GM12878 (cell line): ENCODE measurements at regions not wholly inside any gene's neighbourhood (a gene's known extent, or its start where the extent isn't known, plus 50 kb on each side); places are given as distances from the start of the nearest gene placed in this dataset.
A peak's percentile ranks its signal among the peaks of the same experiment; 100 is the strongest.

Experiments used
- ATAC-seq: fragments of 200-7000 bp; cut with Tn5 transposase; 3 replicates; pipeline ENCODE4 v1.9.1; 2020; ENCODE audit warnings: mild to moderate bottlenecking, moderate library complexity
- BruUV-seq: library from RNA; stranded (reverse); fragments of 400-500 nt; replicated peaks from 2 replicates; lab custom pipeline; 2021; lab: Mats Ljungman, UMichigan
- CTCF ChIA-PET: fragments of 300-600 bp; sonication (Branson Sonifier 250); formaldehyde crosslinking; extraction: SDS; loops from one replicate; lab custom pipeline; 2021; ENCODE audit warnings: inconsistent platforms; lab: Yijun Ruan, JAX
- POLR2A ChIA-PET: fragments of 350-600 bp; formaldehyde crosslinking; extraction: SDS; loops from one replicate; lab custom pipeline; 2021; ENCODE audit warnings: inconsistent platforms; lab: Charles Lee
- RAD21 ChIA-PET: fragments of 300-600 bp; sonication (Branson Sonifier 250); formaldehyde crosslinking; loops from one replicate; lab custom pipeline; 2023; ENCODE audit warnings: antibody characterized with exemption; ENCODE audit not compliant: unreplicated experiment; lab: Charles Lee
- SMC1A ChIA-PET: fragments of 300-600 bp; sonication (Branson Sonifier 250); formaldehyde crosslinking; loops from one replicate; lab custom pipeline; 2023; ENCODE audit not compliant: unreplicated experiment, uncharacterized antibody; lab: Charles Lee
- DNase-seq: peaks from one replicate; pipeline ENCODE4 v3.0.0-alpha.2; 2011; ENCODE audit warnings: low read depth, low spot score
- FAIRE-seq: peaks from 3 replicates; lab custom pipeline; 2011; peaks lifted over from hg19 to GRCh38; lab: Jason Lieb, UNC
- H2AFZ ChIP-seq: 2 replicates; pipeline ENCODE4 v1.6.0; 2011; ENCODE audit warnings: low read depth, low read length, control low read depth; ENCODE audit not compliant: control insufficient read depth
- H3K27ac ChIP-seq: 2 replicates; pipeline ENCODE4 v1.5.1; 2011; ENCODE audit warnings: control low read depth; ENCODE audit not compliant: control insufficient read depth, insufficient read depth
- H3K27me3 ChIP-seq, 2 experiments: replicated peaks in 1 of 2; 2 replicates each; pipeline versions ENCODE4 v1.6.0 to v1.6.1; 2011; ENCODE audit warnings: low read length in 1 of 2; ENCODE audit not compliant: control insufficient read depth in 2 of 2, insufficient read depth in 2 of 2
- H3K36me3 ChIP-seq, 2 experiments: 2 replicates each; pipeline ENCODE4 v1.5.1; 2011; ENCODE audit warnings: low read length in 1 of 2; ENCODE audit not compliant: control insufficient read depth in 2 of 2, insufficient read depth in 2 of 2
- H3K4me1 ChIP-seq: 2 replicates; pipeline ENCODE4 v1.6.1; 2011; ENCODE audit warnings: mild to moderate bottlenecking, low read length, moderate library complexity, mixed read lengths; ENCODE audit not compliant: control insufficient read depth, insufficient read depth
- H3K4me2 ChIP-seq: 2 replicates; pipeline ENCODE4 v1.6.0; 2011; ENCODE audit warnings: control low read depth; ENCODE audit not compliant: control insufficient read depth, insufficient read depth
- H3K4me3 ChIP-seq: fragments of 200-600 bp; sonication (generic); 2 replicates; pipeline ENCODE4 v1.5.1; 2016
- H3K79me2 ChIP-seq: 2 replicates; pipeline ENCODE4 v1.6.0; 2011; ENCODE audit warnings: low read length; ENCODE audit not compliant: control insufficient read depth, insufficient read depth
- H3K9ac ChIP-seq: 2 replicates; pipeline ENCODE4 v1.8.0; 2011; ENCODE audit warnings: low read length, control low read depth, mixed read lengths; ENCODE audit not compliant: control insufficient read depth, insufficient read depth
- H3K9me3 ChIP-seq: replicated peaks from 3 replicates; pipeline ENCODE4 v1.5.1; 2011; ENCODE audit warnings: mild to moderate bottlenecking, low read length; ENCODE audit not compliant: control insufficient read depth, insufficient read depth
- H4K20me1 ChIP-seq: 2 replicates; pipeline ENCODE4 v1.6.0; 2011; ENCODE audit not compliant: control insufficient read depth, insufficient read depth
- BMI1 ChIP-seq: fragments of 450-650 bp; IDR thresholded peaks from 2 replicates; pipeline ENCODE4 v1.6.1; 2016; ENCODE audit warnings: mild to moderate bottlenecking, moderate library complexity, borderline replicate concordance
- CBX3 ChIP-seq: fragments of 200-600 bp; sonication (generic); IDR thresholded peaks from 2 replicates; pipeline ENCODE4 v1.6.1; 2016; ENCODE audit warnings: low read depth, borderline replicate concordance
- CBX5 ChIP-seq: sonication (generic); IDR thresholded peaks from 2 replicates; pipeline ENCODE4 v1.6.1; 2016; ENCODE audit warnings: low read depth, moderate library complexity, mild to moderate bottlenecking, inconsistent platforms
- CEBPB ChIP-seq, 2 experiments: fragments of 150-350 bp in 1 of 2; IDR thresholded peaks; 2 replicates each; pipeline ENCODE4 v1.6.1; 2012 to 2014; ENCODE audit warnings: low read depth in 2 of 2, low read length in 2 of 2, borderline replicate concordance in 1 of 2, inconsistent platforms in 1 of 2
- FOXK2 ChIP-seq: fragments of 450-650 bp; IDR thresholded peaks from 2 replicates; pipeline ENCODE4 v1.6.1; 2017; ENCODE audit warnings: mild to moderate bottlenecking, moderate library complexity
- HDAC2 ChIP-seq: fragments of 200-600 bp; sonication (generic); IDR thresholded peaks from 2 replicates; pipeline ENCODE4 v1.6.1; 2017
- MTA2 ChIP-seq: fragments of 450-650 bp; IDR thresholded peaks from 2 replicates; pipeline ENCODE4 v1.6.1; 2016; ENCODE audit warnings: low read depth, mild to moderate bottlenecking, moderate library complexity
- MYC ChIP-seq: IDR thresholded peaks from 2 replicates; pipeline ENCODE4 v1.6.1; 2011; ENCODE audit warnings: mild to moderate bottlenecking, low read length, moderate library complexity, inconsistent platforms; ENCODE audit not compliant: insufficient read depth, insufficient replicate concordance, insufficient read length, severe bottlenecking
- NFYB ChIP-seq: IDR thresholded peaks from 2 replicates; pipeline ENCODE4 v1.6.1; 2011; ENCODE audit warnings: low read depth, mild to moderate bottlenecking, low read length, improper control_type of control experiment, moderate library complexity; ENCODE audit not compliant: insufficient read depth
- NR2F1 ChIP-seq: fragments of 450-650 bp; conservative IDR thresholded peaks from 2 replicates; pipeline ENCODE4 v1.6.1; 2017; ENCODE audit warnings: mild to moderate bottlenecking
- PAX8 ChIP-seq: fragments of 450-650 bp; IDR thresholded peaks from 2 replicates; pipeline ENCODE4 v1.6.1; 2017; ENCODE audit warnings: mild to moderate bottlenecking, moderate library complexity
- SIX5 ChIP-seq: IDR thresholded peaks from 2 replicates; pipeline ENCODE4 v1.6.1; 2011; ENCODE audit warnings: mild to moderate bottlenecking, low read depth, low read length, moderate library complexity; ENCODE audit not compliant: severe bottlenecking
- SREBF2 ChIP-seq: IDR thresholded peaks from 2 replicates; pipeline ENCODE4 v1.6.1; 2012; ENCODE audit warnings: mild to moderate bottlenecking, low read length
- TARDBP ChIP-seq: IDR thresholded peaks from 2 replicates; pipeline ENCODE4 v1.6.1; 2016; ENCODE audit warnings: borderline replicate concordance
- ZNF207 ChIP-seq: fragments of 450-650 bp; IDR thresholded peaks from 2 replicates; pipeline ENCODE4 v1.6.1; 2014; ENCODE audit warnings: antibody characterized with exemption, mild to moderate bottlenecking, borderline replicate concordance
- WGBS: methylation state at CpG from one replicate; pipeline ENCODE4 v1.1.6; 2016; ENCODE audit warnings: low lambda C conversion rate; ENCODE audit not compliant: insufficient replicate concordance, insufficient coverage; ENCODE audit errors: missing lambda C conversion rate; 5-methylcytosine and 5-hydroxymethylcytosine counted together
- in situ Hi-C: fragments of 300-500 bp; cut with MboI; formaldehyde crosslinking; loops from 9 replicates; pipeline ENCODE4 v1.14.3; 2018; ENCODE audit warnings: mixed read lengths
- intact Hi-C: fragments of 100-400 bp; cut with micrococcal nuclease; formaldehyde crosslinking; loops from one replicate; pipeline ENCODE4 v1.14.2; 2022; ENCODE audit not compliant: unreplicated experiment
- TF ChIP-seq, protein P1 (sequence below): IDR thresholded peaks from 2 replicates; pipeline ENCODE4 v1.6.1; 2012; ENCODE audit warnings: mild to moderate bottlenecking, low read depth, low read length

DNA sequence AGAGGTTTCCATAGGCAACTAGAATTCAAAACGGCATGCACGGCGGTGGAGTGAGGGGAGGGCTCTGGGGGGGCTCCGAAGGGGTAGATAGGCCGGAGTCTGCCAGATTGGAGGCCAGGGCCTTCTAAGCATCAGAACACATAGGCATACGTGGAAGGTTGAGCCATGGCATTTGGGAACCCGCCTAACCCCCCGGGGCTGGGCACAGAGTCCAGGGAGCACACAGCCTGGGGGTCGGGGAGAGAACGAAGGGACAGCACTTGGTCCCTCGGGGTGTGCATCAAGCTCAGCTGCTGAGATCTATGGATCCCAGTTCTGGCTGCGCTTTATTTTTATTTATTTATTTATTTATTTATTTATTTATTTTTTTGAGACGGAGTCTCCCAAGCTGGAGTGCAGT is 89.4 kb upstream of the TNS3 start:
- Histone ChIP-seq H3K9ac (no peak overlapping the region; the same call in 1 of the 2 replicates), H3K36me3 (no peaks in the 10 kb centered on the region), H3K4me1 (peaks cover 36% of the 10 kb centered on the region), H3K27me3 (no peaks in the 10 kb centered on the region), H3K9me3 (no peaks in the 10 kb centered on the region), H3K4me3 (no peak overlapping the region), H3K27ac (peak overlapping the region; percentile 73), H2AFZ (no peak overlapping the region; the same call in 1 of the 2 replicates), H3K4me2 (peak overlapping the region; percentile 73), H4K20me1 (no peaks in the 10 kb centered on the region), H3K79me2 (no peaks in the 10 kb centered on the region)
- DNase-seq (no peak), FAIRE-seq (no peak), ATAC-seq (no peak)
- SMC1A ChIA-PET = no interaction called here
- RAD21 ChIA-PET = no interaction called here
- in situ Hi-C loops = no loop called here
- CTCF ChIA-PET = interaction anchor here (0.8 kb wide), 1 partner anchor 266 kb away, joined by 4 read pairs; no protein-coding TSS in a partner anchor
- POLR2A ChIA-PET = interaction anchor here (0.6 kb wide), 1 partner anchor 413 kb away, joined by 4 read pairs; no protein-coding TSS in a partner anchor
- TF ChIP-seq CBX5 = no peak
- no peak for TF ChIP-seq SREBF2
- TF ChIP-seq NR2F1 = no peak
- no TSS peak for BruUV-seq
- intact Hi-C loops = no loop called here
- WGBS = 67% methylated on average over 11 of the region's 13 CpGs

DNA sequence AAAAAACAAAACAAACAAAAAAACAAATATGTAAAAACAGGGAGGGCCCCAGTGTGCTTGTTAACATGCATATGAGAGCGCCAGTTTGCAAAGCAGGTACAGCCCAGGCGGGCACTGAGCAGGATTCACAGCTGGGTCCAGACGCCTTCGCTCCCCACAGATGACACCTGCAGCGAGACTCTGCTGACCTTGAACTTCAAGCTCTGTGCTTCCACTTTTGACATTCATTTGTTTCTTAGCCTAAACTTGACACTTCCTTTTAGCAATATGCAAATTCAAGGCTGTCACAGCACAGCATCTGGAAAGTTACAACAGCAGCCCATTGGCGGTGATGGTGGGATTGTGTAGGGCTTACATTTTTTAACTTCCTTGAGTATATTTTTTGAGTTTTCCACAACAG is 88.8 kb upstream of the TNS3 start:
- ChIA-PET CTCF (no interaction called here), RAD21 (interaction anchor here (0.7 kb wide), 1 partner anchor 1539 kb away, joined by 3 read pairs; no protein-coding TSS in a partner anchor), POLR2A (interaction anchor here (0.6 kb wide), 1 partner anchor 417 kb away, joined by 9 read pairs; no protein-coding TSS in a partner anchor), SMC1A (no interaction called here)
- H3K9me3 ChIP-seq = no peaks in the 10 kb centered on the region
- FAIRE-seq = peak; percentile 97
- no peaks in the 10 kb centered on the region for H3K79me2 ChIP-seq
- H3K4me3 ChIP-seq = no peak overlapping the region
- peaks cover 36% of the 10 kb centered on the region for H3K4me1 ChIP-seq
- H3K27me3 ChIP-seq = no peaks in the 10 kb centered on the region
- peak; percentile 69 for ATAC-seq
- WGBS = under 1% methylated on average over 6 of the region's 6 CpGs
- peak overlapping the region; percentile 73 for H3K27ac ChIP-seq
- intact Hi-C loops (no loop called here), in situ Hi-C loops (no loop called here)
- no peaks in the 10 kb centered on the region for H3K36me3 ChIP-seq
- no TSS peak for BruUV-seq
- H4K20me1 ChIP-seq = no peaks in the 10 kb centered on the region
- peak overlapping the region; percentile 59 for H2AFZ ChIP-seq
- peak overlapping the region; percentile 73 for H3K4me2 ChIP-seq
- DNase-seq = peak; percentile 85
- no peak overlapping the region; the same call in 1 of the 2 replicates for H3K9ac ChIP-seq
- TF ChIP-seq MTA2 (no peak), CBX3 (no peak), FOXK2 (no peak), PAX8 (no peak), NFYB (no peak), CEBPB (IDR thresholded peaks at IDR 0.05; ENCODE audit: borderline replicate concordance in 1 of 2, low read depth in 2 of 2, low read length in 2 of 2) (no peak), MYC (no peak), CBX5 (peak; percentile 86), TARDBP (no peak), ZNF207 (no peak), SIX5 (no peak), BMI1 (no peak), HDAC2 (no peak)
- TF ChIP-seq, protein P1, sequence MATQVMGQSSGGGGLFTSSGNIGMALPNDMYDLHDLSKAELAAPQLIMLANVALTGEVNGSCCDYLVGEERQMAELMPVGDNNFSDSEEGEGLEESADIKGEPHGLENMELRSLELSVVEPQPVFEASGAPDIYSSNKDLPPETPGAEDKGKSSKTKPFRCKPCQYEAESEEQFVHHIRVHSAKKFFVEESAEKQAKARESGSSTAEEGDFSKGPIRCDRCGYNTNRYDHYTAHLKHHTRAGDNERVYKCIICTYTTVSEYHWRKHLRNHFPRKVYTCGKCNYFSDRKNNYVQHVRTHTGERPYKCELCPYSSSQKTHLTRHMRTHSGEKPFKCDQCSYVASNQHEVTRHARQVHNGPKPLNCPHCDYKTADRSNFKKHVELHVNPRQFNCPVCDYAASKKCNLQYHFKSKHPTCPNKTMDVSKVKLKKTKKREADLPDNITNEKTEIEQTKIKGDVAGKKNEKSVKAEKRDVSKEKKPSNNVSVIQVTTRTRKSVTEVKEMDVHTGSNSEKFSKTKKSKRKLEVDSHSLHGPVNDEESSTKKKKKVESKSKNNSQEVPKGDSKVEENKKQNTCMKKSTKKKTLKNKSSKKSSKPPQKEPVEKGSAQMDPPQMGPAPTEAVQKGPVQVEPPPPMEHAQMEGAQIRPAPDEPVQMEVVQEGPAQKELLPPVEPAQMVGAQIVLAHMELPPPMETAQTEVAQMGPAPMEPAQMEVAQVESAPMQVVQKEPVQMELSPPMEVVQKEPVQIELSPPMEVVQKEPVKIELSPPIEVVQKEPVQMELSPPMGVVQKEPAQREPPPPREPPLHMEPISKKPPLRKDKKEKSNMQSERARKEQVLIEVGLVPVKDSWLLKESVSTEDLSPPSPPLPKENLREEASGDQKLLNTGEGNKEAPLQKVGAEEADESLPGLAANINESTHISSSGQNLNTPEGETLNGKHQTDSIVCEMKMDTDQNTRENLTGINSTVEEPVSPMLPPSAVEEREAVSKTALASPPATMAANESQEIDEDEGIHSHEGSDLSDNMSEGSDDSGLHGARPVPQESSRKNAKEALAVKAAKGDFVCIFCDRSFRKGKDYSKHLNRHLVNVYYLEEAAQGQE = no peak
